ENCODE measurements at regions not wholly inside any gene's neighbourhood (a gene's known extent, or its start where the extent isn't known, plus 50 kb on each side); places are given as distances from the start of the nearest gene placed in this dataset.
"Not testable (repeated sequence)": the region's sequence is repeated elsewhere in the genome, so short reads cannot be mapped to it uniquely, and the experiment has no call there.

- H3K9me3 ChIP-seq (replicated peaks) = no peaks in the 10 kb centered on the region
- no peak overlapping the region for H3K27ac ChIP-seq
- H3K4me1 ChIP-seq = no peaks in the 10 kb centered on the region
- H3K4me3 ChIP-seq = no peak overlapping the region
- H3K36me3 ChIP-seq = no peaks in the 10 kb centered on the region
- DNase-seq = no peak
- no peaks in the 10 kb centered on the region for H3K27me3 ChIP-seq
Measured at GRCh38 chr6:27700337-27700736, 211.9 kb downstream of the OR2B2 start.

DNA sequence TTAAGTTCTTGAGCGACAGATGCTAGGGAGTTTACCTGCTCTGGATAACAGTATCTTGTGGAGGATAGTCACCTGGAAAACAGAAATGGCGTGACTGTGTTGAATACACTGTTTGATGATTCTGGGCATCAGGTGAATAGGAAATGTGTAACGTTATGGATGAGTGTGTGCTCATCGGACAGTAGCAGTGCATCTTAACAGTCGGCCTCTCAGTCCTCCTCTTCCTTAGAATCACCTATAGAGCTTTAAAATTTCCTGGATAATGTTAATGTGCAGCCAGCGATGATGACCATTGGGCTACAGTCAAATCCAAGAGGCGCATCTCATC is 217.7 kb downstream of the OR2B2 start:
- Histone ChIP-seq H3K36me3 (no peaks in the 10 kb centered on the region), H3K27ac (no peak overlapping the region), H3K4me1 (no peaks in the 10 kb centered on the region), H3K27me3 (no peaks in the 10 kb centered on the region), H3K9me3 (replicated peaks) (no peaks in the 10 kb centered on the region), H3K4me3 (no peak overlapping the region)
- no peak for DNase-seq

DNA sequence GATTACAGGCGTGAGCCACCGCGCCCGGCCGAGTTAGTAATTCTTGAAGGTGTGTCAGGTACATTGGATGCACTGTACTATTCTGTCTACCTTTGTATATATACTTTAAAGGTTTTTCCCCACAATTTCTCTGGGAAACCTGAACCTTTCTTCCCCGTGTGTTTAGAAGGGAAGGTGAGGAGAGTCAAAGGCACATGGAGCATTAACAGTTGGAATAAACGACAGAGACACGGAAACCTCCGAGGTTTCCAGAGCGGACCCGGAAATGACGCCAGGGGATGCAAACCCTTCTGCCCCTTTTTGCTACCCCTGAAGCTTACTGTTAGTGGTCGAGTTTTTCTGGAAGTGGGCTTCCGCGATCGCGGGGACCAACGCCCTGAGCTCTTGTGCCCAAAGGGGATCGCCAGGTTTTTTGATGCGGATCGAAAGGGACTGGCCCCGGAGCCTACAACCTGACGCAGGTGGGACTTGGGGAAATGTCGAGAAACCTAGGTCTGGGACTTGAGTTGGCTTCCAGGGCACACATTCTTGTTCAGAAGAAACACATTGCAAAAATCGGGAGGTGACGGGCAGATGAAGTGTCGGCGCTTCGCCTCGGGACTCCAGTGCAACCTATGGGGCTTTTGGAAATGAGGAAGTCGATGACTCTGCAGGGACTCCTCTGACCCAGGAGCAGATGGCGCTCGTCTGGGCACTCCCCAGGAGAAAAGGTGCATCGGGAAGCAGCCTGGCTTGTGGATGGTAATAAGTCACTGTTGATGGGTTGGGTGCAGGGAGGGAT is 218.2 kb downstream of the OR2B2 start:
- no peaks in the 10 kb centered on the region for H3K36me3 ChIP-seq
- no peak overlapping the region for H3K27ac ChIP-seq
- H3K4me1 ChIP-seq = no peaks in the 10 kb centered on the region
- no peak overlapping the region for H3K4me3 ChIP-seq
- H3K9me3 ChIP-seq (replicated peaks) = no peaks in the 10 kb centered on the region
- DNase-seq = no peak
- H3K27me3 ChIP-seq = no peaks in the 10 kb centered on the region

DNA sequence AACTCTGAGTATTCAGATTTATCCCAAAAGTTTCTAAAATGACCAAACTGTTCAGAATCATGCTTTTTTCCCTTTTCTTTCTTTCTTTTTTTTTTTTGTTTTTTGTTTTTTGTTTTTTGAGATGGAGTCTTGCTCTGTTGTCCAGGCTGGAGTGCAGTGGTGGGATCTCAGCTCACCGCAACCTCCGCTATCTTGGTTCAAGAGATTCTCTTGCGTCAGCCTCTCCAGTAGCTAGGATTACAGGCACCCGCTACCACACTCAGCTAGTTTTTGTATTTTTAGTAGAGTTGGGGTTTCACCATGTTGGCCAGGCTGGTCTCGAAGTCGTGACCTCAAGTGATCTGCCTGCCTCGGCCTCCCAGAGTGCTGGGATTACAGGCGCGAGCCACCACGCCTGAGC is 219.2 kb upstream of the ZNF184 start:
- H3K4me3 ChIP-seq; H3K36me3 ChIP-seq; H3K4me1 ChIP-seq; H3K9me3 ChIP-seq (replicated peaks); H3K27ac ChIP-seq; H3K27me3 ChIP-seq; DNase-seq: not testable (repeated sequence)

DNA sequence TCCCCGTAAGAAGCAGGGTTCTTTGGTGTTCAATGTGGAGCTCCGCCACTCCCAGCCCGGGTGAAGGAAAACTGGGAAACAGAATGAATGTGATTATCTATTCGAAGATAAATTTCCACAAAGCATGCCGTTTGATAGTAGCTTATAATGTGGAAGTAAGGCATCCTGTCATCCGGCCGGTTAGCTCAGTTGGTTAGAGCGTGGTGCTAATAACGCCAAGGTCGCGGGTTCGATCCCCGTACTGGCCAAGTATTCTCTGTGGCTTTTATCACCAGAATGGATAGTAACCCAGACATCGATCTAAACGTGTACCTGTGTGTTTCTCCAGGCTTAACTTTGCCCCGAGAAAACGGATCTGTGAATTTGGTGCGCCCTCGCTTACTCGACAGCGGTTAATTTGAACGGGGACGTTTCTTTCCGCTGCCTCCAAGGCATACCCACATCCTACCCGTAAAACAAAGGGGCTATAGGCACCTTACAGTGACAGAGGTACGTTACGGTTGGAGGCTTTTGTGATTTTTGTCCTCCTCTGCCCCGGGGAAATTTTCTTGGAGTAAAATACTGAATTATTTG is 215.2 kb upstream of the ZNF184 start:
- no peaks in the 10 kb centered on the region for H3K9me3 ChIP-seq (replicated peaks)
- no peaks in the 10 kb centered on the region for H3K36me3 ChIP-seq
- no peaks in the 10 kb centered on the region for H3K4me1 ChIP-seq
- H3K27ac ChIP-seq = no peak overlapping the region
- no peaks in the 10 kb centered on the region for H3K27me3 ChIP-seq
- peak overlapping the region; percentile 62 for H3K4me3 ChIP-seq
- DNase-seq = peak; percentile 76 to 90

DNA sequence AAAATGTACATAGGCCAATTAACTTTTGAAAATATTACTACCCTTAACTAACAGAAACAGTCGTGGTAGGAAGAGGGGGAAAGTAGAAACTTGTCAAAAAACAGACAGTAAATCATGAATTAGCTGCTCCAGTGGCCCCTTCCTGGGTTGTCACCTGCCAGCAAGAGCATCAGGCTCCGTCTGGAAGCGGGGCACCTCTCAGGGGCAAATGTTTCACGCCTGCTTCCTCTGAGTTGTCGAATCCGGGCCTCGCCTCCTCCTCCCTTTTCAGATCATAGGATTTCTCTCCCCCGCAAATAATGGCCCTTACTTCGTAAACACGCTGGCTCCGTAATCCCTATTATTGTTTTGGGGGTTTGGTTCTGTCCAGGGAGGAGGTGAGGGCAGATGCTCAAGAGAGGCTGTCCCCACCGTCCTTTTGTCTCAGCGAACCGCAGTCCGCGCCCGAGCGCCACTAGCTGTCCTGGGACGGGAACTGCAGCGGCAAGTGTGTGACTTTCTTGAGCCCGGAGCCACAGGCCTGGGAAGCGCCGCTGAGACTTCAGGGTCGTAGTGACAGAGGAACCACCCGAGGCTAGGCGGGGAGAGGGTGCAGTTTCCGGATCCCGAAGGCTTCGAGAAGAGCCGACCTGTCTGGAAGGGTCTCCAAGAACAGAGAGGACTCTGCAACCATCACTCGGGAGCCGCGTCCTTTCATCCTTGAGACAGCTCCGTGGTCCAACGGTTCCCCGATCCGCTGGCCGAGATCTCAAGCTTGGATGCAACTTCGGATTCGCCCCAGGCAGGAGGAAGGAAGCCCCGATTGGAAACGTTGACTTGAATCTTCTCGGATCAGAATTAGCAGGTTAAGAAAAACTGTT is 214.5 kb upstream of the ZNF184 start:
- peak overlapping the region; percentile 62 for H3K4me3 ChIP-seq
- no peaks in the 10 kb centered on the region for H3K36me3 ChIP-seq
- H3K27me3 ChIP-seq = no peaks in the 10 kb centered on the region
- no peaks in the 10 kb centered on the region for H3K9me3 ChIP-seq (replicated peaks)
- no peaks in the 10 kb centered on the region for H3K4me1 ChIP-seq
- no peak overlapping the region for H3K27ac ChIP-seq
- peak; percentile 79 to 85 for DNase-seq

- H3K36me3 ChIP-seq = no peaks in the 10 kb centered on the region
- no peaks in the 10 kb centered on the region for H3K4me1 ChIP-seq
- no peak overlapping the region for H3K27ac ChIP-seq
- H3K27me3 ChIP-seq = no peaks in the 10 kb centered on the region
- H3K9me3 ChIP-seq (replicated peaks) = no peaks in the 10 kb centered on the region
- no peak overlapping the region for H3K4me3 ChIP-seq
- DNase-seq = no peak
Measured at GRCh38 chr6:27685279-27685678, 212.4 kb upstream of the ZNF184 start.

GRCh38 chr6:27684264-27685211 is 211.6 kb upstream of the ZNF184 start:
- H3K36me3 ChIP-seq = no peaks in the 10 kb centered on the region
- no peaks in the 10 kb centered on the region for H3K4me1 ChIP-seq
- H3K9me3 ChIP-seq (replicated peaks) = no peaks in the 10 kb centered on the region
- DNase-seq = peak; percentile 13 to 25
- H3K27ac ChIP-seq = no peak overlapping the region
- no peaks in the 10 kb centered on the region for H3K27me3 ChIP-seq
- H3K4me3 ChIP-seq = no peak overlapping the region

- no peak for DNase-seq
- H3K36me3 ChIP-seq = no peaks in the 10 kb centered on the region
- no peaks in the 10 kb centered on the region for H3K9me3 ChIP-seq (replicated peaks)
- no peaks in the 10 kb centered on the region for H3K4me1 ChIP-seq
- no peak overlapping the region for H3K4me3 ChIP-seq
- no peaks in the 10 kb centered on the region for H3K27me3 ChIP-seq
- no peak overlapping the region for H3K27ac ChIP-seq
Measured at GRCh38 chr6:27679964-27680694, 207.2 kb upstream of the ZNF184 start.

GRCh38 chr6:27679308-27679963 is 206.5 kb upstream of the ZNF184 start:
- H3K36me3 ChIP-seq = no peaks in the 10 kb centered on the region
- H3K4me3 ChIP-seq = no peak overlapping the region
- H3K9me3 ChIP-seq (replicated peaks) = no peaks in the 10 kb centered on the region
- DNase-seq = no peak
- H3K27ac ChIP-seq = no peak overlapping the region
- no peaks in the 10 kb centered on the region for H3K4me1 ChIP-seq
- H3K27me3 ChIP-seq = no peaks in the 10 kb centered on the region

- no peak overlapping the region for H3K27ac ChIP-seq
- H3K4me1 ChIP-seq = no peaks in the 10 kb centered on the region
- H3K4me3 ChIP-seq = no peak overlapping the region
- H3K27me3 ChIP-seq = no peaks in the 10 kb centered on the region; the same call in 1 of the 2 replicates
- no peaks in the 10 kb centered on the region for H3K36me3 ChIP-seq
- DNase-seq = no peak
- H3K9me3 ChIP-seq (replicated peaks) = no peaks in the 10 kb centered on the region
Measured at GRCh38 chr6:27678469-27678868, 205.6 kb upstream of the ZNF184 start.

DNA sequence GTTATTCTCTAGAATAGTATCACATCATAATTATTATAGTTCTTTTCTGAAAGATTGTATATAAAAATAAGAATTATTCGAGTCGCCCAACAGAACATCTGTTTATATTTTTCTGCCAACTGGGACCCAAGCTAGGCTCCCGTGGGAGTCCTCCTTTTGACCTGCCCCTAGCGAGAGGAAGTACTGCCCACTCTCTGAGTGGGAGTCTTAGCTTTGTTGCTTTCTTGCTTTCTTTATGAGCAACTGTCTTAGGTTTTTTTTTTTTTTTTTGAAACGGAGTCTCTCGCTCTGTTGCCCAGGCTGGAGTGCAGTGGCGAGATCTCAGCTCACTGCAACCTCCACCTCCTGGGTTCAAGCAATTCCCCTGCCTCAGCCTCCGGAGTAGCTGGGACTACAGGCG is 202.0 kb upstream of the ZNF184 start:
- H3K27ac ChIP-seq = no peak overlapping the region
- H3K9me3 ChIP-seq (replicated peaks) = no peaks in the 10 kb centered on the region
- H3K27me3 ChIP-seq = no peaks in the 10 kb centered on the region; the same call in 1 of the 2 replicates
- H3K4me3 ChIP-seq = no peak overlapping the region
- no peak for DNase-seq
- H3K36me3 ChIP-seq = no peaks in the 10 kb centered on the region
- no peaks in the 10 kb centered on the region for H3K4me1 ChIP-seq

- no peak overlapping the region for H3K4me3 ChIP-seq
- H3K4me1 ChIP-seq = no peaks in the 10 kb centered on the region
- DNase-seq = no peak
- no peak overlapping the region for H3K27ac ChIP-seq
- no peaks in the 10 kb centered on the region for H3K36me3 ChIP-seq
- H3K27me3 ChIP-seq = no peaks in the 10 kb centered on the region; the same call in 1 of the 2 replicates
- no peaks in the 10 kb centered on the region for H3K9me3 ChIP-seq (replicated peaks)
Measured at GRCh38 chr6:27672113-27672799, 199.4 kb upstream of the ZNF184 start.

Data from SJCRH30 (cell line).